Glomerular endothelial cell (primary cell): ENCODE measurements at regions not wholly inside any gene's neighbourhood (a gene's known extent, or its start where the extent isn't known, plus 50 kb on each side); places are given as distances from the start of the nearest gene placed in this dataset.

Experiments
- DNase-seq: peaks from one replicate; pipeline ENCODE4 v3.0.0-alpha.2; 2011; ENCODE audit warnings: low read depth, low spot score; ENCODE audit errors: extremely low read depth

- no peak for DNase-seq
Observed at GRCh38 chr12:65517656-65518210, 239.2 kb downstream of the MSRB3 start.

- DNase-seq, result no peak
Observed at GRCh38 chr12:65518771-65519170, 240.3 kb downstream of the MSRB3 start.

GRCh38 chr12:65520658-65521057, 242.2 kb downstream of the MSRB3 start:
- no peak for DNase-seq

- DNase-seq, result no peak
Observed at GRCh38 chr12:65522956-65523860, 244.7 kb downstream of the MSRB3 start.

- DNase-seq, result peak; percentile 33
Observed at GRCh38 chr12:65524666-65525065, 246.2 kb downstream of the MSRB3 start.

GRCh38 chr12:65525491-65526141, 247.1 kb downstream of the MSRB3 start:
- DNase-seq, result no peak

GRCh38 chr12:65526311-65526710, 247.8 kb downstream of the MSRB3 start:
- DNase-seq, result no peak

GRCh38 chr12:65528127-65528526, 249.6 kb downstream of the MSRB3 start:
- DNase-seq, result no peak

GRCh38 chr12:65529106-65529505, 250.6 kb downstream of the MSRB3 start:
- no peak for DNase-seq

GRCh38 chr12:65529771-65530435, 251.4 kb downstream of the MSRB3 start:
- no peak for DNase-seq

- DNase-seq, result no peak
Observed at GRCh38 chr12:65532162-65532561, 253.7 kb downstream of the MSRB3 start.

- DNase-seq, result no peak
Observed at GRCh38 chr12:65532764-65533163, 254.3 kb downstream of the MSRB3 start.

- peak; percentile 56 for DNase-seq
Observed at GRCh38 chr12:65533177-65533883, 254.8 kb downstream of the MSRB3 start.

GRCh38 chr12:65534238-65534841, 255.9 kb downstream of the MSRB3 start:
- DNase-seq, result no peak

- no peak for DNase-seq
Observed at GRCh38 chr12:65535946-65536345, 257.5 kb downstream of the MSRB3 start.

- no peak for DNase-seq
Observed at GRCh38 chr12:65536351-65536750, 257.9 kb downstream of the MSRB3 start.

- DNase-seq, result peak; percentile 92
Observed at GRCh38 chr12:65536876-65537681, 258.6 kb downstream of the MSRB3 start.

- no peak for DNase-seq
Observed at GRCh38 chr12:65537978-65538377, 259.5 kb downstream of the MSRB3 start.

GRCh38 chr12:65539023-65539422, 260.5 kb downstream of the MSRB3 start:
- no peak for DNase-seq
